HG02973 (cell line): ENCODE measurements at regions not wholly inside any gene's neighbourhood (a gene's known extent, or its start where the extent isn't known, plus 50 kb on each side); places are given as distances from the start of the nearest gene placed in this dataset.
"Not testable (repeated sequence)": the region's sequence is repeated elsewhere in the genome, so short reads cannot be mapped to it uniquely, and the experiment has no call there.

ENCODE experiments used
- ATAC-seq: cut with Tn5 transposase; IDR thresholded peaks from one replicate; pipeline ENCODE4 v1.9.1; 2021; ENCODE audit warnings: moderate library complexity; ENCODE audit not compliant: unreplicated experiment

GRCh38 chr1:65059930-65060538, 88.0 kb upstream of the AK4 start:
- ATAC-seq: no peak

GRCh38 chr1:65062339-65062738, 85.7 kb upstream of the AK4 start:
- no peak for ATAC-seq

- ATAC-seq: no peak
These were observed 85.0 kb upstream of the AK4 start for GRCh38 chr1:65063025-65063424.

GRCh38 chr1:65064981-65065380, 83.0 kb upstream of the AK4 start:
- ATAC-seq: no peak

GRCh38 chr1:65065524-65066418, 82.2 kb upstream of the AK4 start:
- no peak for ATAC-seq

GRCh38 chr1:65066419-65066765, 81.6 kb upstream of the AK4 start:
- no peak for ATAC-seq

GRCh38 chr1:65066766-65067490, 81.1 kb upstream of the AK4 start:
- peak; percentile 35 for ATAC-seq

GRCh38 chr1:65067491-65068201, 80.4 kb upstream of the AK4 start:
- peak; percentile 26 for ATAC-seq

GRCh38 chr1:65068202-65069010, 79.6 kb upstream of the AK4 start:
- no peak for ATAC-seq

GRCh38 chr1:65069011-65069565, 78.9 kb upstream of the AK4 start:
- no peak for ATAC-seq

GRCh38 chr1:65072845-65073244, 75.2 kb upstream of the AK4 start:
- no peak for ATAC-seq

GRCh38 chr1:65075123-65075976, 72.7 kb upstream of the AK4 start:
- peak; percentile 90 for ATAC-seq

GRCh38 chr1:65077369-65077768, 70.6 kb upstream of the AK4 start:
- ATAC-seq: no peak

- ATAC-seq: no peak
These were observed 68.1 kb upstream of the AK4 start for GRCh38 chr1:65079941-65080340.

- ATAC-seq: no peak
These were observed 65.5 kb upstream of the AK4 start for GRCh38 chr1:65082346-65083040.

GRCh38 chr1:65083263-65083896, 64.6 kb upstream of the AK4 start:
- peak; percentile 82 for ATAC-seq

- no peak for ATAC-seq
These were observed 63.9 kb upstream of the AK4 start for GRCh38 chr1:65084066-65084465.

- not testable (repeated sequence) for ATAC-seq
These were observed 60.5 kb upstream of the AK4 start for GRCh38 chr1:65087519-65087918.
